ENCODE measurements at regions not wholly inside any gene's neighbourhood (a gene's known extent, or its start where the extent isn't known, plus 50 kb on each side); places are given as distances from the start of the nearest gene placed in this dataset.

DNA sequence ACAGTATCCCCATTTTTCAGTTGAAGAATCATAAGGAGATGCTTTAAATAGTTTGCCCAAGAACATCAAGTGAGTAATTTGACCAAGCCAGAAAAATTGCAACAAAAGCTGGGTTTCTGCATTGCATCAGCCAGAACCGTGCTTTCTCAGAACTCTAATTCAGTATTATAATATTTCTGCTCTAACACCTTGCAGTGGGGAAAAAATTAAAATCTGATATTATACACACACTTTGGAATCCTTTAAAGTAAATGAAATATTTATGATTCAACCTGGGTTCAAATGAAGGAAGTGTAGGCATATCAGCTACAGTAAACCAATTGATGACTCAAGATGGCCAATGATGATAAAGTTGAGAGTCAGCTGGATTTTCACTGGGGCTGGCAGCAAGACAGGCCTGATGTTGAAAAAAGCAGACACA, 387.6 kb upstream of the ZFP42 start:
- no peaks in the 10 kb centered on the region for H3K9me3 Mint-ChIP-seq
- Histone ChIP-seq H3F3A (ENCODE audit: low read depth) (no peaks in the 10 kb centered on the region), H2AFZ (replicated peaks) (no peak overlapping the region), H4K20me1 (ENCODE audit: low read depth) (no peaks in the 10 kb centered on the region), H3K9ac (no peak overlapping the region), H3K9me3 (ENCODE audit: low read depth) (no peaks in the 10 kb centered on the region), H3K27ac (no peak overlapping the region), H3K4me2 (no peak overlapping the region), H3K4me3 (no peak overlapping the region), H3K36me3 (no peaks in the 10 kb centered on the region), H3K79me2 (ENCODE audit: low read depth) (no peaks in the 10 kb centered on the region), H3K4me1 (no peaks in the 10 kb centered on the region), H3K27me3 (no peaks in the 10 kb centered on the region)
- no peak overlapping the region for H3K27ac Mint-ChIP-seq
- no peak overlapping the region for H3K4me3 Mint-ChIP-seq
- no peak for TF ChIP-seq CTCF (IDR thresholded peaks at IDR 0.05)
- no peak for DNase-seq (ENCODE audit: low spot score)
- H3K27me3 Mint-ChIP-seq (ENCODE audit: insufficient read depth, low read depth): peaks cover 2% of the 10 kb centered on the region
- H3K36me3 Mint-ChIP-seq: peaks cover 2% of the 10 kb centered on the region
- H3K4me1 Mint-ChIP-seq: no peaks in the 10 kb centered on the region

- H3K9ac ChIP-seq: no peak overlapping the region
- Mint-ChIP-seq H3K36me3 (peaks cover 2% of the 10 kb centered on the region), H3K4me1 (no peaks in the 10 kb centered on the region), H3K27ac (no peak overlapping the region), H3K4me3 (no peak overlapping the region), H3K27me3 (ENCODE audit: insufficient read depth, low read depth) (no peaks in the 10 kb centered on the region), H3K9me3 (no peaks in the 10 kb centered on the region)
- no peaks in the 10 kb centered on the region for H3K9me3 ChIP-seq (ENCODE audit: low read depth)
- no peaks in the 10 kb centered on the region for H3F3A ChIP-seq (ENCODE audit: low read depth)
- TF ChIP-seq EZH2 (IDR thresholded peaks at IDR 0.05) (no peak), EZH2phosphoT487 (IDR thresholded peaks at IDR 0.05) (no peak)
- no peak overlapping the region for H3K4me3 ChIP-seq
- no peaks in the 10 kb centered on the region for H3K36me3 ChIP-seq
- H3K4me2 ChIP-seq: no peak overlapping the region
- no peaks in the 10 kb centered on the region for H4K20me1 ChIP-seq (ENCODE audit: low read depth)
- H3K27ac ChIP-seq: no peak overlapping the region
- no peak overlapping the region for H2AFZ ChIP-seq (replicated peaks)
- no peaks in the 10 kb centered on the region for H3K4me1 ChIP-seq
- DNase-seq (ENCODE audit: low spot score): no peak
- H3K27me3 ChIP-seq: no peaks in the 10 kb centered on the region
- no peaks in the 10 kb centered on the region for H3K79me2 ChIP-seq (ENCODE audit: low read depth)
Observed at GRCh38 chr4:187612301-187612700, 383.3 kb upstream of the ZFP42 start.

GRCh38 chr4:187613089-187613839, 382.3 kb upstream of the ZFP42 start:
- Mint-ChIP-seq H3K9me3 (no peaks in the 10 kb centered on the region), H3K4me1 (no peaks in the 10 kb centered on the region), H3K4me3 (no peak overlapping the region), H3K27ac (no peak overlapping the region), H3K27me3 (ENCODE audit: insufficient read depth, low read depth) (no peaks in the 10 kb centered on the region), H3K36me3 (peaks cover under 1% of the 10 kb centered on the region)
- Histone ChIP-seq H3K9ac (no peak overlapping the region), H4K20me1 (ENCODE audit: low read depth) (no peaks in the 10 kb centered on the region), H3K4me2 (no peak overlapping the region), H3K79me2 (ENCODE audit: low read depth) (no peaks in the 10 kb centered on the region), H3K36me3 (no peaks in the 10 kb centered on the region), H3K27me3 (no peaks in the 10 kb centered on the region), H3K4me1 (no peaks in the 10 kb centered on the region), H3K4me3 (no peak overlapping the region), H3K9me3 (ENCODE audit: low read depth) (no peaks in the 10 kb centered on the region), H2AFZ (replicated peaks) (no peak overlapping the region), H3K27ac (no peak overlapping the region), H3F3A (ENCODE audit: low read depth) (no peaks in the 10 kb centered on the region)
- no peak for TF ChIP-seq EZH2phosphoT487 (IDR thresholded peaks at IDR 0.05)
- TF ChIP-seq EZH2 (IDR thresholded peaks at IDR 0.05): no peak
- no peak for TF ChIP-seq CTCF (IDR thresholded peaks at IDR 0.05)
- no peak for DNase-seq (ENCODE audit: low spot score)

- H3K4me2 ChIP-seq: no peak overlapping the region
- peaks cover 2% of the 10 kb centered on the region for H3K4me1 Mint-ChIP-seq
Observed at GRCh38 chr4:187615972-187616371, 379.6 kb upstream of the ZFP42 start.

More at GRCh38 chr4:187615972-187616371, 379.6 kb upstream of the ZFP42 start:
- Histone ChIP-seq H3K79me2 (ENCODE audit: low read depth) (no peaks in the 10 kb centered on the region), H3K27me3 (no peaks in the 10 kb centered on the region), H2AFZ (replicated peaks) (no peak overlapping the region), H3K4me3 (no peak overlapping the region), H3K27ac (no peak overlapping the region), H3K36me3 (no peaks in the 10 kb centered on the region), H3F3A (ENCODE audit: low read depth) (no peaks in the 10 kb centered on the region), H3K9me3 (ENCODE audit: low read depth) (no peaks in the 10 kb centered on the region), H3K4me1 (no peaks in the 10 kb centered on the region), H4K20me1 (ENCODE audit: low read depth) (no peaks in the 10 kb centered on the region), H3K9ac (no peak overlapping the region)
- Mint-ChIP-seq H3K27ac (no peak overlapping the region), H3K27me3 (ENCODE audit: insufficient read depth, low read depth) (no peaks in the 10 kb centered on the region), H3K36me3 (no peaks in the 10 kb centered on the region), H3K4me3 (no peak overlapping the region), H3K9me3 (no peaks in the 10 kb centered on the region)
- no peak for DNase-seq (ENCODE audit: low spot score)
- TF ChIP-seq CTCF (IDR thresholded peaks at IDR 0.05): no peak
- no peak for TF ChIP-seq EZH2phosphoT487 (IDR thresholded peaks at IDR 0.05)
- TF ChIP-seq EZH2 (IDR thresholded peaks at IDR 0.05): no peak

Data from neural progenitor cell (in vitro differentiated cells).